Transverse colon (tissue), 4 donors: ENCODE measurements at regions not wholly inside any gene's neighbourhood (a gene's known extent, or its start where the extent isn't known, plus 50 kb on each side); places are given as distances from the start of the nearest gene placed in this dataset.

Source experiments
- DNase-seq: peaks from one replicate; pipeline ENCODE4 v3.0.0-alpha.2; 2019
- H3K27ac ChIP-seq, 4 donors: fragments of 200-600 bp; sonication (generic); 2 replicates each; pipeline ENCODE4 v1.5.1; 2016 to 2018; ENCODE audit warnings: inconsistent platforms in 4 of 4
- H3K27me3 ChIP-seq: fragments of 200-600 bp; sonication (generic); 2 replicates; pipeline ENCODE4 v1.5.1; 2017; ENCODE audit warnings: inconsistent platforms
- H3K36me3 ChIP-seq, 4 donors: fragments of 200-600 bp; sonication (generic); 2 replicates each; pipeline ENCODE4 v1.5.1; 2017 to 2019; ENCODE audit warnings: inconsistent platforms in 4 of 4
- H3K4me1 ChIP-seq, 4 donors: fragments of 200-600 bp; sonication (generic); 2 replicates each; pipeline ENCODE4 v1.5.1; 2017 to 2020; ENCODE audit warnings: inconsistent platforms in 4 of 4
- H3K4me3 ChIP-seq, 4 donors: fragments of 200-600 bp; sonication (generic); 1 replicate in 1 of 4; 2 replicates in 3 of 4; pipeline versions ENCODE4 v1.5.1 to v1.6.1; 2017 to 2019; ENCODE audit warnings: inconsistent platforms in 4 of 4
- H3K9me3 ChIP-seq, 2 donors: fragments of 200-600 bp; sonication (generic); 2 replicates each; pipeline ENCODE4 v1.5.1; 2017 to 2019; ENCODE audit warnings: inconsistent platforms in 2 of 2
- EP300 ChIP-seq: sonication (generic); formaldehyde crosslinking; IDR thresholded peaks from one replicate; pipeline ENCODE4 v1.6.1; 2017; ENCODE audit warnings: antibody characterized with exemption, low read depth
- POLR2A ChIP-seq: fragments of 450-650 bp; IDR thresholded peaks from one replicate; pipeline ENCODE4 v1.6.1; 2016; ENCODE audit warnings: antibody characterized with exemption, mild to moderate bottlenecking, moderate library complexity
- POLR2AphosphoS5 ChIP-seq, 3 donors: sonication (generic); formaldehyde crosslinking; IDR thresholded peaks; one replicate each; pipeline ENCODE4 v1.6.1; 2016; ENCODE audit warnings: antibody characterized with exemption in 3 of 3
- WGBS, 2 donors: methylation state at CpG; one replicate each; pipeline ENCODE4 v1.1.5; 2018; ENCODE audit warnings: low coverage in 1 of 2; 5-methylcytosine and 5-hydroxymethylcytosine counted together
- in situ Hi-C, 4 donors: fragments of 200-750 bp; cut with MboI; loops; one replicate each; pipeline versions ENCODE4 v1.15.0 to v1.15.1; 2017; ENCODE audit warnings: low sequenced_read_pairs in 3 of 4, low pct_ligation_motif_present in 1 of 4, low pct_unique_long_range_greater_than_20kb in 1 of 4
- intact Hi-C: fragments of 100-400 bp; cut with DNase I; formaldehyde crosslinking; loops from one replicate; pipeline ENCODE4 v1.15.1; 2023; ENCODE audit warnings: low total_unique reads
- TF ChIP-seq, protein P1 (sequence below), 5 experiments: fragments of 200-600 bp in 3 of 5; fragments of 450-650 bp in 2 of 5; sonication (generic) in 3 of 5; IDR thresholded peaks; 1 replicate in 2 of 5; 2 replicates in 3 of 5; pipeline ENCODE4 v1.5.1; 2016 to 2017; ENCODE audit warnings: antibody characterized with exemption in 5 of 5, inconsistent platforms in 3 of 5, mild to moderate bottlenecking in 2 of 5, moderate library complexity in 1 of 5

DNA sequence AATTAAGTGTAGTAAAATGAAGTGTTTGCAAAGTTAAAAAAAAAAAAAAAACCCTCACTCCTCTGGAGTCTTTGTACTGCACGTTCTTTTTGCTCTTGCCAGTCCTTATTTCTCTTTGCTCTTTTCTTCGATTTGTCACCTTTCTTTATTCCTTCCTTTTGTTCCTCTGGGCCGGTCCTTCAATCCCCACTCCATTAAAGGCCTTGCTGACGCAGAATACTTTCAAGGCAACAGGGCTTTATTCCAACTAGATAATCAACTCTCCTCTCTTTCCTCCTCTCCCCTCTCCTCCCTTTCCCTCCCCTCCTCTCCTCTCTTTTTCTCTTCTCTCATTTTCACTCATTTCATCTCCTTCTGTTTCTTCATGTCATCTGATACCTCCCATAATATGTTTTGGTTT lies 138.2 kb upstream of the NTM start:
- in situ Hi-C loops (loop anchor here in 1 of 4 donors (25.0 kb wide), 1 partner anchor 280 kb away; no protein-coding TSS in a partner anchor), intact Hi-C loops (no loop called here)
- Histone ChIP-seq H3K36me3 (no peaks in the 10 kb centered on the region), H3K27ac (no peak overlapping the region), H3K4me1 (no peaks in the 10 kb centered on the region), H3K9me3 (no peaks in the 10 kb centered on the region), H3K27me3 (no peaks in the 10 kb centered on the region), H3K4me3 (no peak overlapping the region)
- DNase-seq, result no peak
- TF ChIP-seq EP300 (no peak), POLR2AphosphoS5 (IDR thresholded peaks at IDR 0.05) (no peak), POLR2A (no peak)
- TF ChIP-seq, protein P1, sequence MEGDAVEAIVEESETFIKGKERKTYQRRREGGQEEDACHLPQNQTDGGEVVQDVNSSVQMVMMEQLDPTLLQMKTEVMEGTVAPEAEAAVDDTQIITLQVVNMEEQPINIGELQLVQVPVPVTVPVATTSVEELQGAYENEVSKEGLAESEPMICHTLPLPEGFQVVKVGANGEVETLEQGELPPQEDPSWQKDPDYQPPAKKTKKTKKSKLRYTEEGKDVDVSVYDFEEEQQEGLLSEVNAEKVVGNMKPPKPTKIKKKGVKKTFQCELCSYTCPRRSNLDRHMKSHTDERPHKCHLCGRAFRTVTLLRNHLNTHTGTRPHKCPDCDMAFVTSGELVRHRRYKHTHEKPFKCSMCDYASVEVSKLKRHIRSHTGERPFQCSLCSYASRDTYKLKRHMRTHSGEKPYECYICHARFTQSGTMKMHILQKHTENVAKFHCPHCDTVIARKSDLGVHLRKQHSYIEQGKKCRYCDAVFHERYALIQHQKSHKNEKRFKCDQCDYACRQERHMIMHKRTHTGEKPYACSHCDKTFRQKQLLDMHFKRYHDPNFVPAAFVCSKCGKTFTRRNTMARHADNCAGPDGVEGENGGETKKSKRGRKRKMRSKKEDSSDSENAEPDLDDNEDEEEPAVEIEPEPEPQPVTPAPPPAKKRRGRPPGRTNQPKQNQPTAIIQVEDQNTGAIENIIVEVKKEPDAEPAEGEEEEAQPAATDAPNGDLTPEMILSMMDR (IDR thresholded peaks at IDR 0.05), result no peak
- 48 to 77% methylated on average over 4 of the region's 4 CpGs for WGBS, 2 donors

DNA sequence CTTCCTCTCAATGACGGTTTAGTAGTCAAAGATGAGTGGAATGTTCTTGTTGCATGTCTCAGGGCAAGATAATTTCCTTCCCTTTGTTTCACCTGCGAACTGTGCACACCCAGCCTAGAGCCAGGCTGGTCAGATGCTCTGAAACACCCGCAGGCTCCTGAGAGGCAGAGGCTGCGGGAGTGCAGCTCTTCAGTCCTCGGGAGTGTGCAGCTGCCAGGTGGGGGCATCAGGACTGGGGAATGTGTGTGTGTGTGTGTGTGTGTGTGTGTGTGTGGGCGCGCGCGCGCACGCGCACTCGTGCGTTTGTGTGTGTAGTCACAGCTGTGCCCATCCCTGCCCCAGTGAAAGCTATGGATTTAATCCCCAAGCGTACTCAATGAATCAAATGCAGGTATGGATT lies 136.2 kb upstream of the NTM start:
- no peaks in the 10 kb centered on the region for H3K27me3 ChIP-seq
- 87% methylated on average over 14 of the region's 15 CpGs; no CpG with 5 or more reads in 1 of the 2 donors for WGBS, 2 donors
- DNase-seq, result no peak

DNA sequence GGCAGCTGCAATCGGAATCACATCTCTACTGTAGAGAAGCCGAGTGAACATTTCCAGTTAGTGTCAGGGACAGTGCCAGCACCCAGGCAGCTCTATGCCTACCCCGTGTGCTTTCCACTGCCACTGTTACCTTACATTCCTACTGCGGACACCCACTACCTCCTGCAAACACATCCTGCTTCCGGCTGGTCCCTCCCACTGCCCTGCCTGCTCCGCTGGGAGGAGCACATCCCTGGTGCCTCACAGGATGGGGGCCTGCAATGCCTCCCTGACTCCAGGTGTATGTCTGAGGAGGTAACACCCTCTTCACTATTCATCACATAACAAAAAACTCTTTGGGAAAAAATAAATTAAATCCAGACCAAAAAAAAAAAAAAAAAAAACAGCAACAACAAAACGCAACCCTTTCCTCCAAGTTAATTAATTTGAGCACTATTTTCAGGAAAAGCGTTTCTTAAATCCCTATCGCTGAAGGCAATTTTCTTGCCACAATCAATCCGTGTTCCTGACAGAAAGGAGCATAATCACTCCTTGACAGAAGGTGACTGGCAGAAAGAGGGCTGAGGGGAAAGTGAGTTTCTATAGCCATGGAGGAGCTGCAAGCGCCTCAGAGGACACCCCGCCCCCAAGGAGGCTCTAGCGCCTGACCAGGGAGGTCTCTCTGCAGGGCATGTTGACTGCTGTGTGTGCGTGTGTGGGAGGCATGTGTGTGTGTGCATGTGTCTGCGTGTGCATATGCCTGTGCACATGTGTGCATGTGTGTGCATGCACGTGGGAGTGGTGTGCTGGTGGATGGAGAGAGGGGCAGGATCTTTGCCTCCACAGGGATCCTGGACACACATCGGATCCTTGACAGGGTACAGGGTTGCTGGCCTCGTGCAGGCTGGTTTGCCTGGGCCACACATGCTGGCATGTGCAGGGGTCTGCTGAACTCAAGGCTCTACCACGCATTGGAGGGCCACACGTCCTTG lies 134.8 kb upstream of the NTM start:
- TF ChIP-seq POLR2AphosphoS5 (IDR thresholded peaks at IDR 0.05) (no peak), POLR2A (no peak), EP300 (no peak)
- TF ChIP-seq, protein P1 (IDR thresholded peaks at IDR 0.05), result no peak
- intact Hi-C loops, result no loop called here

More for the DNA sequence above, 136.2 kb upstream of the NTM start:
- H3K27ac ChIP-seq, result no peak overlapping the region
- H3K36me3 ChIP-seq, result no peaks in the 10 kb centered on the region
- H3K9me3 ChIP-seq, result no peaks in the 10 kb centered on the region
- in situ Hi-C loops (loop anchor here in 1 of 4 donors (25.0 kb wide), 1 partner anchor 278 kb away; no protein-coding TSS in a partner anchor), intact Hi-C loops (no loop called here)
- H3K4me3 ChIP-seq, result no peak overlapping the region
- TF ChIP-seq POLR2A (no peak), POLR2AphosphoS5 (IDR thresholded peaks at IDR 0.05) (no peak), EP300 (no peak)
- TF ChIP-seq, protein P1 (IDR thresholded peaks at IDR 0.05), result no peak
- no peaks in the 10 kb centered on the region for H3K4me1 ChIP-seq

DNA sequence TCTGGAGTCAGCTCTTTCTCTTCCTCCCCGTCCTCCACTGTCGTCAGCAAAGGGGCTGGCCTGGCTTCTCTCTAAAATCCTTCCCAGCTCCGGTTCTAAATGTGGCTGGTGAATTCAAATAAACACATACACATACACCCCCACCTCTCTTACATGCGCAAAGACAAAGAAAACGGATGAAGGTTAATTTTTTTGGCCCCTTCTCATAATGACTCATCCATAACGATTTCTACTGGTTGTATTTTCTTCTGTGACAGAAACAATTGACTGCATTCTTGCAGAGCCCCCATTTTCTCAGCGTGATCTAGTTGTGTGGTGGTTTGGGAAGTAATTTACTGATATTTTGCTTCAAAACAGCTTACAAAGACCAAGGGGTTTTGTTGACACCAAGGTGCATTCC lies 130.0 kb upstream of the NTM start:
- Histone ChIP-seq H3K4me1 (no peaks in the 10 kb centered on the region), H3K36me3 (no peaks in the 10 kb centered on the region), H3K9me3 (no peaks in the 10 kb centered on the region), H3K27me3 (no peaks in the 10 kb centered on the region), H3K27ac (no peak overlapping the region), H3K4me3 (no peak overlapping the region)
- no peak for DNase-seq
- in situ Hi-C loops (loop anchor here in 1 of 4 donors (25.0 kb wide), 1 partner anchor 272 kb away; no protein-coding TSS in a partner anchor), intact Hi-C loops (no loop called here)
- WGBS, 2 donors, result 60 to 66% methylated on average over 6 to 7 of the region's 7 CpGs
- TF ChIP-seq POLR2AphosphoS5 (IDR thresholded peaks at IDR 0.05) (no peak), POLR2A (no peak), EP300 (no peak)
- TF ChIP-seq, protein P1 (IDR thresholded peaks at IDR 0.05), result no peak

More for the DNA sequence above, 134.8 kb upstream of the NTM start:
- no peaks in the 10 kb centered on the region for H3K9me3 ChIP-seq
- H3K4me3 ChIP-seq, result no peak overlapping the region
- no peaks in the 10 kb centered on the region for H3K27me3 ChIP-seq
- in situ Hi-C loops, result loop anchor here in 1 of 4 donors (25.0 kb wide), 1 partner anchor 277 kb away; no protein-coding TSS in a partner anchor
- WGBS, 2 donors, result 74 to 76% methylated on average over 4 to 20 of the region's 20 CpGs
- no peak for DNase-seq
- H3K4me1 ChIP-seq, result no peaks in the 10 kb centered on the region
- H3K36me3 ChIP-seq, result no peaks in the 10 kb centered on the region
- no peak overlapping the region for H3K27ac ChIP-seq
